Erythroblast (primary cell): ENCODE measurements at regions not wholly inside any gene's neighbourhood (a gene's known extent, or its start where the extent isn't known, plus 50 kb on each side); places are given as distances from the start of the nearest gene placed in this dataset.

Source experiments
- GATA1 ChIP-seq: IDR thresholded peaks from 2 replicates; pipeline ENCODE4 v1.6.1; 2011; ENCODE audit warnings: low read depth, mild to moderate bottlenecking, control low read depth, low read length, moderate library complexity
- POLR2A ChIP-seq: IDR thresholded peaks from 2 replicates; pipeline ENCODE4 v1.6.1; 2011; ENCODE audit warnings: mild to moderate bottlenecking, low read length

DNA sequence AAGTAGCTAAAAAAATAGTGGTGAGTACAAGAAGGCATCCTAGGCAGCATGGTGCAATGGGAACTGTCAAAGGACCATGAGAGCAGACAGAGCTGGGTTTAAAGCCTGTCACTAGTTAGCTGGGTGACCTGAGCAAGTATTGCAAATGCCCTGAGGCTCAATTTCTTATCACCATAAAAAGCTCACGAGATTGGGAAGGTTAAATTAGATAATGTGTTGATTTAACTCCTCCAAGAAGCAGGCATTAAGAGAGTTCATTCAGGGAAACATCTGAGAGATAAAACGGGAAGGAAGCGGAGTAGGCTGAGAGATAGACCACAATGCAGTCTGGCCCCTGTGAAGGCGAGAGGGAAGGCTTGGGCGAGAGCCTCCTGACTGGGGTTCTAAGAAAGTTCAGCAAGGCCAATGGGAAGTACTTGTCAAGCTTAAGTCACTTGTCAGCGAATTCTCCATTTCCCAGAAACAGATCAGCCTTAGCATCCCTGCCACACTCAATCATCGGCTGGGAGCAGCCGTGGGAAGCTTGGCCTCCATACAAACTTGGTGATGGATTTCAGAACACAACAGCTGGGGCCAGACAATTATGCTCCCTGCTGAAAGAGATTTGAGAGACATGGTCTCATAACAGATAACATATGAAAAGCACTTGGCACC is 105.5 kb downstream of the POU4F1 start:
- TF ChIP-seq POLR2A (no peak), GATA1 (no peak)
